ELR (cell line): ENCODE measurements at regions not wholly inside any gene's neighbourhood (a gene's known extent, or its start where the extent isn't known, plus 50 kb on each side); places are given as distances from the start of the nearest gene placed in this dataset.
"Not testable (repeated sequence)": the region's sequence is repeated elsewhere in the genome, so short reads cannot be mapped to it uniquely, and the experiment has no call there.

Source experiments
- DNase-seq: peaks from one replicate; pipeline ENCODE4 v3.0.0-alpha.2; 2015; ENCODE audit warnings: low read depth

GRCh38 chr9:124125651-124125977, 114.0 kb downstream of the LHX2 start:
- DNase-seq = no peak

GRCh38 chr9:124126648-124127646, 115.4 kb downstream of the LHX2 start:
- peak; percentile 75 for DNase-seq

- no peak for DNase-seq
These were observed 117.1 kb downstream of the LHX2 start for GRCh38 chr9:124128568-124129166.

GRCh38 chr9:124130277-124131075, 118.9 kb downstream of the LHX2 start:
- no peak for DNase-seq

- not testable (repeated sequence) for DNase-seq
These were observed 120.0 kb downstream of the LHX2 start for GRCh38 chr9:124131518-124131917.

- no peak for DNase-seq
These were observed 121.1 kb downstream of the LHX2 start for GRCh38 chr9:124132671-124133147.

GRCh38 chr9:124133727-124134126, 122.2 kb downstream of the LHX2 start:
- peak; percentile 74 for DNase-seq

- no peak for DNase-seq
These were observed 123.0 kb downstream of the LHX2 start for GRCh38 chr9:124134526-124134925.

- DNase-seq = no peak
These were observed 121.9 kb upstream of the NEK6 start for GRCh38 chr9:124135813-124136365.

- no peak for DNase-seq
These were observed 120.5 kb upstream of the NEK6 start for GRCh38 chr9:124137009-124137943.

- no peak for DNase-seq
These were observed 119.8 kb upstream of the NEK6 start for GRCh38 chr9:124137944-124138335.

- DNase-seq = peak; percentile 37
These were observed 118.7 kb upstream of the NEK6 start for GRCh38 chr9:124139001-124139400.

GRCh38 chr9:124140941-124141568, 116.7 kb upstream of the NEK6 start:
- no peak for DNase-seq

GRCh38 chr9:124144561-124145123, 113.1 kb upstream of the NEK6 start:
- DNase-seq = peak; percentile 79

GRCh38 chr9:124146031-124146561, 111.7 kb upstream of the NEK6 start:
- DNase-seq = peak; percentile 32

- DNase-seq = peak; percentile 37
These were observed 107.8 kb upstream of the NEK6 start for GRCh38 chr9:124149992-124150391.

GRCh38 chr9:124163760-124164255, 93.9 kb upstream of the NEK6 start:
- no peak for DNase-seq

- DNase-seq = no peak
These were observed 92.9 kb upstream of the NEK6 start for GRCh38 chr9:124164811-124165210.

GRCh38 chr9:124174433-124174832, 83.3 kb upstream of the NEK6 start:
- DNase-seq = no peak

GRCh38 chr9:124177522-124177921, 80.2 kb upstream of the NEK6 start:
- DNase-seq = not testable (repeated sequence)
